H1 (cell line): ENCODE measurements at regions not wholly inside any gene's neighbourhood (a gene's known extent, or its start where the extent isn't known, plus 50 kb on each side); places are given as distances from the start of the nearest gene placed in this dataset.
"Not testable (repeated sequence)": the region's sequence is repeated elsewhere in the genome, so short reads cannot be mapped to it uniquely, and the experiment has no call there.

Experiments used
- CHD2 ChIP-seq: IDR thresholded peaks from 2 replicates; pipeline ENCODE4 v1.6.1; 2012; ENCODE audit warnings: low read length, improper control_type of control experiment
- CTCF ChIP-seq, 3 experiments: IDR thresholded peaks; 1 replicate in 2 of 3; 2 replicates in 1 of 3; pipeline versions ENCODE4 v1.5.1 to v1.6.1; 2011; ENCODE audit warnings: low read length in 3 of 3, mild to moderate bottlenecking in 3 of 3, inconsistent platforms in 2 of 3, low read depth in 1 of 3, moderate library complexity in 1 of 3; ENCODE audit not compliant: insufficient read depth in 1 of 3; ENCODE audit errors: control extremely low read depth in 1 of 3
- GTF2F1 ChIP-seq: IDR thresholded peaks from 2 replicates; pipeline ENCODE4 v1.6.1; 2012; ENCODE audit warnings: low read depth, low read length, improper control_type of control experiment, borderline replicate concordance
- HDAC2 ChIP-seq, 2 experiments: fragments of 300-600 bp in 1 of 2; sonication (generic) in 1 of 2; IDR thresholded peaks; 2 replicates each; pipeline ENCODE4 v1.6.1; 2011 to 2012; ENCODE audit warnings: low read depth in 2 of 2, low read length in 2 of 2, mild to moderate bottlenecking in 2 of 2, moderate library complexity in 2 of 2, borderline replicate concordance in 1 of 2, inconsistent platforms in 1 of 2
- POLR2A ChIP-seq, 2 experiments: IDR thresholded peaks; 1 replicate in 1 of 2; 2 replicates in 1 of 2; pipeline ENCODE4 v1.6.1; 2011; ENCODE audit warnings: low read depth in 2 of 2, low read length in 2 of 2, mild to moderate bottlenecking in 2 of 2; ENCODE audit errors: control extremely low read depth in 1 of 2
- TEAD4 ChIP-seq: IDR thresholded peaks from 2 replicates; pipeline ENCODE4 v1.6.1; 2012; ENCODE audit warnings: low read depth, low read length, inconsistent platforms, mixed read lengths

GRCh38 chr21:5162693-5163574 is 5358.4 kb upstream of the TPTE start:
- not testable (repeated sequence) for TF ChIP-seq POLR2A (IDR thresholded peaks at IDR 0.05; ENCODE audit: control extremely low read depth in 1 of 2, low read depth in 2 of 2, low read length in 2 of 2); HDAC2 (IDR thresholded peaks at IDR 0.05; ENCODE audit: borderline replicate concordance in 1 of 2, low read depth in 2 of 2, low read length in 2 of 2); GTF2F1; TEAD4; CTCF (IDR thresholded peaks at IDR 0.05; ENCODE audit: control extremely low read depth in 1 of 3, insufficient read depth in 1 of 3, low read depth in 1 of 3, low read length in 3 of 3); CHD2
